ENCODE measurements at regions not wholly inside any gene's neighbourhood (a gene's known extent, or its start where the extent isn't known, plus 50 kb on each side); places are given as distances from the start of the nearest gene placed in this dataset.

GRCh38 chr16:62088731-62089410 is 52.6 kb upstream of the CDH8 start:
- no peak overlapping the region for H3K4me3 ChIP-seq (ENCODE audit: low read length)

More at GRCh38 chr16:62088731-62089410, 52.6 kb upstream of the CDH8 start:
- no peaks in the 10 kb centered on the region for H3F3A ChIP-seq (ENCODE audit: control insufficient read depth, insufficient read depth)
- no peaks in the 10 kb centered on the region for H3K9me3 ChIP-seq (ENCODE audit: control insufficient read depth, insufficient read depth, low read length)
- no peaks in the 10 kb centered on the region for H3K36me3 ChIP-seq (ENCODE audit: control insufficient read depth, low read length)
- no peak overlapping the region for H3K27ac ChIP-seq (ENCODE audit: low read depth, low read length)
- H4K20me1 ChIP-seq (ENCODE audit: control insufficient read depth, insufficient read depth, low read depth, low read length) = no peaks in the 10 kb centered on the region
- no peak for TF ChIP-seq EZH2phosphoT487 (IDR thresholded peaks at IDR 0.05; ENCODE audit: borderline replicate concordance, low read length)
- no peak for TF ChIP-seq CTCF (IDR thresholded peaks at IDR 0.05; ENCODE audit: low read depth, low read length, poor library complexity, severe bottlenecking)
- H3K4me2 ChIP-seq (ENCODE audit: low read length) = no peak overlapping the region
- H3K27me3 ChIP-seq (ENCODE audit: control insufficient read depth, low read length) = no peaks in the 10 kb centered on the region
- H3K79me2 ChIP-seq (ENCODE audit: control insufficient read depth, low read length) = no peaks in the 10 kb centered on the region
- H3K4me1 ChIP-seq (ENCODE audit: control insufficient read depth, low read length) = no peaks in the 10 kb centered on the region
- H3K9me2 ChIP-seq (replicated peaks; ENCODE audit: control insufficient read depth, low read length) = no peaks in the 10 kb centered on the region

All from DOHH2 (cell line).